ENCODE measurements at regions not wholly inside any gene's neighbourhood (a gene's known extent, or its start where the extent isn't known, plus 50 kb on each side); places are given as distances from the start of the nearest gene placed in this dataset.

DNA sequence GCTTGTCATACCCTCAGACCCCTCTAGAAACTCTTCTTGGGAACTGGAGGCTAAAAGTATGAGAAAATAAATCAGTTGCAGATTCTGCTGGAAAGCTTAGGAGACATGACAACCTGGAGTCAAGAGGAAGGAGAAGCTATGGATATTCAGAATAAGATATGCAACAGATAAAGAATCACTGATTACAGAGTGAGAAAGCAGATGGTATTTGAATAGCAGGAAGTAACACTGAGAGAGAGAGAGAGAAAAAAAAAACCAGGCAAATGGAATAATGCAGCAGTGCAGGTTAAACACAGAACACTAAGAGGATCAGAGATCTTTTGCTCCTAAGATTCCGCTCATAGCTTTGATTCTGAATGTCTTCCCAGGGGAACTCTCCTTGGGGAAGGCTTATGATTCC lies 1284.1 kb upstream of the NXPH2 start:
- H3K36me3 ChIP-seq (ENCODE audit: insufficient read depth, low read length) = no peaks in the 10 kb centered on the region
- no peaks in the 10 kb centered on the region for H4K20me1 ChIP-seq (ENCODE audit: insufficient read depth, low read length)
- H3K9me2 ChIP-seq (ENCODE audit: low read depth, low read length) = no peaks in the 10 kb centered on the region
- TF ChIP-seq, protein P1, sequence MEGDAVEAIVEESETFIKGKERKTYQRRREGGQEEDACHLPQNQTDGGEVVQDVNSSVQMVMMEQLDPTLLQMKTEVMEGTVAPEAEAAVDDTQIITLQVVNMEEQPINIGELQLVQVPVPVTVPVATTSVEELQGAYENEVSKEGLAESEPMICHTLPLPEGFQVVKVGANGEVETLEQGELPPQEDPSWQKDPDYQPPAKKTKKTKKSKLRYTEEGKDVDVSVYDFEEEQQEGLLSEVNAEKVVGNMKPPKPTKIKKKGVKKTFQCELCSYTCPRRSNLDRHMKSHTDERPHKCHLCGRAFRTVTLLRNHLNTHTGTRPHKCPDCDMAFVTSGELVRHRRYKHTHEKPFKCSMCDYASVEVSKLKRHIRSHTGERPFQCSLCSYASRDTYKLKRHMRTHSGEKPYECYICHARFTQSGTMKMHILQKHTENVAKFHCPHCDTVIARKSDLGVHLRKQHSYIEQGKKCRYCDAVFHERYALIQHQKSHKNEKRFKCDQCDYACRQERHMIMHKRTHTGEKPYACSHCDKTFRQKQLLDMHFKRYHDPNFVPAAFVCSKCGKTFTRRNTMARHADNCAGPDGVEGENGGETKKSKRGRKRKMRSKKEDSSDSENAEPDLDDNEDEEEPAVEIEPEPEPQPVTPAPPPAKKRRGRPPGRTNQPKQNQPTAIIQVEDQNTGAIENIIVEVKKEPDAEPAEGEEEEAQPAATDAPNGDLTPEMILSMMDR (IDR thresholded peaks at IDR 0.05; ENCODE audit: low read length) = no peak
- TF ChIP-seq EZH2 (IDR thresholded peaks at IDR 0.05; ENCODE audit: borderline replicate concordance, low read length) = no peak
- H3K27ac ChIP-seq (ENCODE audit: low read depth, low read length, poor library complexity, severe bottlenecking) = no peak overlapping the region
- H3K4me1 ChIP-seq (ENCODE audit: insufficient read depth, low read length, severe bottlenecking) = no peaks in the 10 kb centered on the region
- H3K4me3 ChIP-seq (ENCODE audit: low read depth, low read length, poor library complexity, severe bottlenecking) = no peak overlapping the region
- H2AFZ ChIP-seq (ENCODE audit: low read length) = no peak overlapping the region
- no peaks in the 10 kb centered on the region for H3F3A ChIP-seq (ENCODE audit: insufficient read depth, low read length)
- no peak overlapping the region for H3K4me2 ChIP-seq (ENCODE audit: low read length)
- no peaks in the 10 kb centered on the region for H3K9me3 ChIP-seq (ENCODE audit: low read length)
- H3K9ac ChIP-seq (ENCODE audit: low read length) = no peak overlapping the region
- no peaks in the 10 kb centered on the region for H3K27me3 ChIP-seq (ENCODE audit: insufficient read depth, low read length)
- H3K79me2 ChIP-seq (ENCODE audit: insufficient read depth, low read length) = no peaks in the 10 kb centered on the region

DNA sequence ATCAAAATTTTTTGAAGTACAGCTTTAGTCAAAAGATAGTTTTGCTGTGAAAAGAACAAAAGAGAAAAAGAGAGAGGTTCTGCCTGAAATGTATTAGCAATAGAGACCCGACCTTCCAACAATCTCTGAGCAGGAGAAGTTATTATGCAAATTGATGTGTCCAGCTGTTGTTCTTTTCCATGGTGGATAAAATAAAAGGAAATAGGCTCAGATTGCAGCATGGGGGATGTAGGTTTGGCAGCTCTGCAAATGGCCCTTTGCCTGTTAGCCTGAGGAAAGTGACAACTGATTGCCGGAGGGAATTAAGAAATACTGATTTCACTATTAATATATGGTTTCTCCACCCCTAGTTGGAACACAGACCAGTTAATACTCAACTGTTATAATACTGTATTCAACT lies 1283.2 kb upstream of the NXPH2 start:
- Histone ChIP-seq H3K9me3 (ENCODE audit: low read length) (no peaks in the 10 kb centered on the region), H3F3A (ENCODE audit: insufficient read depth, low read length) (no peaks in the 10 kb centered on the region), H3K79me2 (ENCODE audit: insufficient read depth, low read length) (no peaks in the 10 kb centered on the region), H3K27ac (ENCODE audit: low read depth, low read length, poor library complexity, severe bottlenecking) (no peak overlapping the region), H3K4me2 (ENCODE audit: low read length) (no peak overlapping the region), H3K36me3 (ENCODE audit: insufficient read depth, low read length) (no peaks in the 10 kb centered on the region), H3K27me3 (ENCODE audit: insufficient read depth, low read length) (no peaks in the 10 kb centered on the region), H3K9ac (ENCODE audit: low read length) (no peak overlapping the region), H3K4me1 (ENCODE audit: insufficient read depth, low read length, severe bottlenecking) (no peaks in the 10 kb centered on the region), H3K9me2 (ENCODE audit: low read depth, low read length) (no peaks in the 10 kb centered on the region), H2AFZ (ENCODE audit: low read length) (no peak overlapping the region), H4K20me1 (ENCODE audit: insufficient read depth, low read length) (no peaks in the 10 kb centered on the region), H3K4me3 (ENCODE audit: low read depth, low read length, poor library complexity, severe bottlenecking) (no peak overlapping the region)
- TF ChIP-seq, protein P1 (IDR thresholded peaks at IDR 0.05; ENCODE audit: low read length) = no peak
- no peak for TF ChIP-seq EZH2 (IDR thresholded peaks at IDR 0.05; ENCODE audit: borderline replicate concordance, low read length)

DNA sequence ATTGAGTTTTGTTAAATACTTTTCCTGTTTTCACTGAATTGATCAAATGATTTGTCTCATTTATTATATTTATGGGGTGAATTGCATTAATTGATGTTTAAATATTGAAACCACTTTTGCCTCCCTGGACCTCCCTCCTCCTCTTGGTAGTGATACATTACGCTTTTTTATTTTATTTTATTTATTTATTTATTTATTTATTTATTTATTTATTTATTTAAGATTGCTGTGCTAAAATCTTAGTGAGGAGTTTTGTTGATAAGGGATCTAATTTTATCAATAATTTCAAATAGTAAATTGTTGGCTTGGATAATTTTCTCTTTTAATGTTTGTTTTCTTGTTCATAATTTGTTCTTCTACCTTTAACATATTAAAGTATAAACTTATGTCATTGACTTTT lies 1281.0 kb upstream of the NXPH2 start:
- Histone ChIP-seq H3K4me1 (ENCODE audit: insufficient read depth, low read length, severe bottlenecking) (no peaks in the 10 kb centered on the region), H3K9ac (ENCODE audit: low read length) (no peak overlapping the region), H3K36me3 (ENCODE audit: insufficient read depth, low read length) (no peaks in the 10 kb centered on the region), H3K9me3 (ENCODE audit: low read length) (no peaks in the 10 kb centered on the region), H4K20me1 (ENCODE audit: insufficient read depth, low read length) (no peaks in the 10 kb centered on the region), H3K9me2 (ENCODE audit: low read depth, low read length) (no peaks in the 10 kb centered on the region), H3K27ac (ENCODE audit: low read depth, low read length, poor library complexity, severe bottlenecking) (no peak overlapping the region), H3F3A (ENCODE audit: insufficient read depth, low read length) (no peaks in the 10 kb centered on the region), H3K4me3 (ENCODE audit: low read depth, low read length, poor library complexity, severe bottlenecking) (no peak overlapping the region), H3K79me2 (ENCODE audit: insufficient read depth, low read length) (no peaks in the 10 kb centered on the region), H2AFZ (ENCODE audit: low read length) (no peak overlapping the region), H3K27me3 (ENCODE audit: insufficient read depth, low read length) (no peaks in the 10 kb centered on the region), H3K4me2 (ENCODE audit: low read length) (no peak overlapping the region)
- TF ChIP-seq, protein P1 (IDR thresholded peaks at IDR 0.05; ENCODE audit: low read length) = no peak
- no peak for TF ChIP-seq EZH2 (IDR thresholded peaks at IDR 0.05; ENCODE audit: borderline replicate concordance, low read length)

Data from OCI-LY1 (cell line).